GF-D8 (cell line): ENCODE measurements at regions not wholly inside any gene's neighbourhood (a gene's known extent, or its start where the extent isn't known, plus 50 kb on each side); places are given as distances from the start of the nearest gene placed in this dataset.
"Not testable (repeated sequence)": the region's sequence is repeated elsewhere in the genome, so short reads cannot be mapped to it uniquely, and the experiment has no call there.

Source experiments
- DNase-seq: peaks from one replicate; lab custom pipeline; 2025; lab: John Stamatoyannopoulos, UW

- DNase-seq: no peak
Measured at GRCh38 chr3:153268564-153269279, 106.7 kb downstream of the RAP2B start.

DNA sequence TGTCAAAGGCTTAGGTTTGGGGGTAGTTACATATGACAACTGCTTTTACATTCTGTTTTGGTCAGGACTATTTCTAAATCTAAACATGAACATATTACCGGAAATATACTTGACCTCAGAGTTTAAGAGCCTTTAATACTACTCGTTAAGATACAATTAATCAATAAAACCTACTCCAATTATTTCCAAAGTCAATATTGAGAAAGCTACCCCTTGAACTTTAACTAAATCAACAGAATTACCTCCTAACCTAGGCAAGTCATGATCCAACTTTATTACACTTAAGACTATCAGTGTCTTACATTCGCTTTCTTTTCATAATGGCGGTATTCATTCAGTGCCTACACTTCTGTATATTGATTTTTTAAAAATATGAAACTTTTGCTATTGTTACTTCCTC lies 107.7 kb downstream of the RAP2B start:
- DNase-seq: no peak

GRCh38 chr3:153273217-153273616 lies 111.2 kb downstream of the RAP2B start:
- DNase-seq: no peak

GRCh38 chr3:153273767-153274435 lies 111.9 kb downstream of the RAP2B start:
- DNase-seq: no peak

DNA sequence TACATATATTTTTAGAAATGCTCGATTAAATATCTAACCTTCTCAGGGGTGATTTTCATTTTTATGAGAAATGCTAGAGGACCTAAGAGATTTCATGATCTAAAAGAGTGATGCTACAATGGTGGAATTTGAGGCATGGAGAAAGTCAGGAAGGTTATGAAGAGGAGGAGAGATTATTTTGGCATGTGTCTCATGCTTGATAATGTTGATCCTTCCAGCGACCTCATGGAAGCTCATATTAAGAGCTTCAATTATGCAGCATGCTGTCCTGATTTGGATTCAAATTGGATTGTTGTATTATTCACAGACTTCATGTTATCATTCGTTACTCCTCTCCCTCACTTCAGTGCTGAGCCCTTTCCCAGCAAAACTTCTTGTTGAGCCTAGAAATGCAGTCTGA lies 112.5 kb downstream of the RAP2B start:
- no peak for DNase-seq

DNA sequence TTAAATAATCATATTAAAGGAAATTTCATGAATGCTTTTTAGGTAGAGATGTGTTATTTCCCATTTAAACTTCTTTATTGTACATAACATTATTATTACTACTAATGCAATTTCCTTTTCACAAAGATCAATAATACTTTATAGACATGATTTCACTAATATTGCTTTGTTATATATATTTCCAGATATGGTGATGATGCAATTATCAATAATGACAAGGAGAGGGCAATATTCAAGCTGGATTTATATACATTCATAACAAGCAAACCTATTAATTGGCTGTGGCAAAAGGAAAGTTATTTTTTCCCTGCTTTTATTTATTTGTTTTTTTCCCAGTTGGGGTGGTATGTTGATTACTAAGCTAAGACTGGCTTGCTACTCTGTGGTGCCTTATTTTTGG lies 113.5 kb downstream of the RAP2B start:
- DNase-seq: no peak

- DNase-seq: no peak
Measured at GRCh38 chr3:153277029-153277428, 115.0 kb downstream of the RAP2B start.

DNA sequence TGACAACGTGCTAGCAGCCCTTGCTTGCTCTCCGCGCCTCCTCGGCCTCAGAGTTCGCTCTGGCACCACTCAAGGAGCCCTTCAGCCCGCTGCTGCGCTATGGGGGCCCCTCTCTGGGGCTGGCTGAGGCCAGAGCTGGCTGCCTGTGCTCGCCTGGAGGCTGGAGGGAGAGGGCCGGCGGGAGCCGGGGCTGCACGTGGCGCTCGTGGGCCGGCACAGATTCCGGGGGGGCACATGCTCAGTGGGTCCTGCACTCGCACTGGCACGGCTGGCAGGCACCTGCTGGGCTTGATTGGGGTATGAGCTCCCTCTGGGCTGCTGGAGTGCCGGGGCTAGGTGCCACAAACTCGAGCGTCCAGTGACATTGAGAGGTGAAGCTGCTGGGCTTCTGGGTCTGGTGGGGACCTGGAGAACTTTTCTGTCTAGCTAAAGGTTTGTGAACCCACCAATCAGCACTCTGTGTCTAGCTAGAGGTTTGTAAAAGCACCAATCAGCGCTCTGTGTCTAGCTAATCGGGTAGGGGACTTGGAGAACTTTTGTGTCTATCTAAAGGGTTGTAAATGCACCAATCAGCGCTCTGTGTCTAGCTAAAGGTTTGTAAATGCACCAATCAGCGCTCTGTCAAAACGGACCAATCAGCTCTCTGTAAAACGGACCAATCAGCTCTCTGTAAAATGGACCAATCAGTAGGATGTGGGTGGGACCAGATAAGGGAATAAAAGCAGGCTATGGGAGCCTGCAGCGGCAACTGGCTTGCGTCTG lies 119.4 kb downstream of the RAP2B start:
- DNase-seq: not testable (repeated sequence)

- no peak for DNase-seq
Measured at GRCh38 chr3:153282355-153282754, 120.3 kb downstream of the RAP2B start.

GRCh38 chr3:153284282-153284938 lies 122.4 kb downstream of the RAP2B start:
- no peak for DNase-seq

DNA sequence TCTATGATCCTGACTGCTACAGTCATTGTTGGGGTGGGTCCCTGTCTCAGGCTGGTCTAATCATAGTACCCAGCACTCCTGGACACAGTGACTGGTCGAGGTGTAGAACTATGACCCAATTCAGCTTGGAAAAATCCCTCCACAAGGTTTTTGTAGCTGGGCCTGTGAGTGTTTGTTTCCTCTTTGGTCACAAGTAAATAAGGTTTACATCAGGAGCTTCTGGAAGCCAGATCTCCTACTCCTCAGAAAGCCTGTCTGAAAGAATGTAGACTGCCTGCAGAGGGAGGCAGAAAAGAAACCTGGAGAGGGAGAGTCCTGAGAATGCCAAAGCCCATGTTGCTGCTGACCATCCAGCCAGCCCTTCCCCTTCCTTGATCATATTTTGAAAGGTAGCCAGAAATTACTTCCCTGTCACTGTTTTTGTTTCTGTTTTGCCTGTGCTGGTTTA lies 123.2 kb downstream of the RAP2B start:
- DNase-seq: no peak

GRCh38 chr3:153285982-153286381 lies 124.0 kb downstream of the RAP2B start:
- DNase-seq: no peak

DNA sequence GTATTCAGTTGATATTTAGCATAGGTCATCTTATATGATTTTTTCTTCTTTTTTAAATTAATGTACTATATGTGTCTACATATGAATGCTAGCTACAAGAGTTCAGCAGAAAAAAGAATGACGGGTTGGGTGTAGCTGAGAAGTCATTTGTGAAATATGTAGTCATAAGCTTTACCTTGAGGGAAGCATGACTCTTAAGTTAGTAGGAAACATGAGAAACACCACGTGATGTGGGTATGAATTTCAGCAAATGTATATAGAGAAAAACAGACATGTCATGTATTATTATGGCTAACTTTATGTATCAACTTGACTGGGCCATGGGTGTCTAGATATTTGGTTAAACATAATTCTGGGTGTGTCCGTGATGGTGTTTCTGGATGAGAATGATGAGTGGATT lies 125.0 kb downstream of the RAP2B start:
- DNase-seq: no peak

DNA sequence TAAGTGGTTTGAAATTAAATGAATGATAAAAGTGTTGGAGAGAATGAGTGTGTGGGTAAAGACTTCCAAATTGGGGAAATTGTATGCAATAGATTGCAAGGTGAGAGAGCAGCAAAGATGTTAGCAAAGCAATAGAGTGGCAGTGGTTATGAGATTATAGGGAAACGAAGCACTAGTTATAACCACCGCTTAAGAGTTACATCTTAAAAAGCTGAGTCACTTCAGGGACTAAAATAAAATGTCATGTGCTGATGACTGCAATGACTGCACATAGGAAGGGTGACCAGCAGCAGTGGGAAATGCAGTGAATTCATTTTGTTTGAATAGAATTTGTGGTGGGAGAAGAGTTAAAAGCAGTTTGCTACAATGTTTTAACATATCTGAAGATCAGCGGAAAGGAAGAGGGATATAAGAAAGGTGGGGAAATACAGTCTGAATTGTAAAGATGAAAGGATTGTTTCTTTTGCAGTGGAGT lies 127.3 kb downstream of the RAP2B start:
- no peak for DNase-seq

- no peak for DNase-seq
Measured at GRCh38 chr3:153290268-153291015, 128.4 kb downstream of the RAP2B start.

- peak; percentile 4 for DNase-seq
Measured at GRCh38 chr3:153291059-153291685, 129.1 kb downstream of the RAP2B start.

DNA sequence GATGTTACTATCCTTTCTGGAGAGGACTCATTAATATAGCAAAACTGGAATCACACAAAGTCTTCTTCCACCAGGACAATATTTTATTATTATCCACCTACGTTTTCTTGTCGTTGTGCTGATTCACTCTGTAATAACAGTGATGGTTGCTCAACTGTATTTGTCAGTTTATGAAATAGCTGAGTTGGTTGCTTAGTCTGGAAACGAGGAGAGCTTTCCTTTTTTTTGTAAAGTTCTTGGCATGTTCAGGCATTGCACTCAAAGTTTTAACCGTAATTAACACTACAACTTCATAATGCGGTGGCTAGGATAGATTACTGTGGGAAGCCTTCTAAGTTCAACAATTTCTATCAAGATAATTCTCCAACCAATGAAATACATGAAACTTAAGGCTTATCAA lies 131.2 kb downstream of the RAP2B start:
- no peak for DNase-seq

GRCh38 chr3:153295901-153296300 lies 133.9 kb downstream of the RAP2B start:
- DNase-seq: no peak

GRCh38 chr3:153305189-153305588 lies 143.2 kb downstream of the RAP2B start:
- DNase-seq: no peak

DNA sequence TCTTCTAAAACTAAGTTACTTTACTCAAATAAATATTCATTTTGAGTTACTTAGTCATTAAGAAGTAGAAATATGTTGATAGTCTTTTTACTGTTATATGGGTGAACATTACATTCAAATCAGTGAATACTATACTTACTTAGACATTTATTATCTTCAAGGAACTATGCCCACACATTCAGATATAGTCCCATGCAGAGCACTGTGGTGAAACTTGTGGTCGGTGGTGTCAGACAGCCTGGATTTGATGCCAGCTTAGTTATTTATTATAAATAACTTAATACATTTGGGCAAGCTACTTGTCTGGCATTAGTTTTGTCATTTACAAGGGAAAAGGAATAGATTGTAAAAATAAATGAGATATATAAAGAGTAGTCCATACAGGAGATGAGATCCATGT lies 149.5 kb downstream of the RAP2B start:
- DNase-seq: no peak

DNA sequence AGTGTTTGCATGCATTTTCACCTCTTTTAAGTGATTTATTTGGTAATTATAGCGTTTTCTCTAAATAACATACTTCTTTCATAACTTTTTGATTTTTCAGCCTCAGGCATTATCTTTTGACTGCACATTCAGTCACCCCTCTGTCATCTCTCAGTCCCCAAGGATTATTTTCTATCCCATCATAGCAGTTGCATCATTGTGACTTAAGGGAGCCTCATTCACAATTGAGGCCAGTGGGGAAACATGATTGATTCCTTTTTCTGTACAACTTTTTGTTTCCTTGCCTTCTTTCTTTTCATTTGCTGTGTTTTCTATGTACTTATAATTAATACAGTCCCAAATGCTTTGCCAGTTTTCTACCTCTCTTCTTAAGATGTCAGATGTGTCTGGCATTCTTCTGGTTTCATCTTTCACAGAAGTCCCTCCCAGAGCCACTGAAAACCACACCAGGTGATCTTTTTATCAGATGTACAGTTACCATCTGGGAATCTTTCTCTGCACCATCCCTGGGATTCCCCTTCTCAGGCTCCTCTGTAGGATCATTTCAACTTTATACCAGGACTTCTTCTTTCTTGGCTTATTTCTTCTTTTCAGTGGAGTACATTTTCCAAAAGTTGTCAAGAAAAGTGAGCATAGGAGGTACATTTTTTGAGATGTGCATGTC lies 151.4 kb downstream of the RAP2B start:
- no peak for DNase-seq
